ENCODE measurements at regions not wholly inside any gene's neighbourhood (a gene's known extent, or its start where the extent isn't known, plus 50 kb on each side); places are given as distances from the start of the nearest gene placed in this dataset.

GRCh38 chr21:33978585-33978984 lies 63.0 kb upstream of the ATP5PO start:
- no peak for TF ChIP-seq CTCF (IDR thresholded peaks at IDR 0.05; ENCODE audit: low read depth, low read length)
- TF ChIP-seq EZH2phosphoT487 (IDR thresholded peaks at IDR 0.05; ENCODE audit: low read depth), result no peak

Data from OCI-LY3 (cell line).